IPS-15b (cell line): ENCODE measurements at regions not wholly inside any gene's neighbourhood (a gene's known extent, or its start where the extent isn't known, plus 50 kb on each side); places are given as distances from the start of the nearest gene placed in this dataset.

Experiments used
- H3K27me3 ChIP-seq: one replicate; pipeline ENCODE4 v1.6.1; 2013; ENCODE audit warnings: low read length; ENCODE audit not compliant: control insufficient read depth, insufficient read depth
- H3K36me3 ChIP-seq: one replicate; pipeline ENCODE4 v1.6.1; 2013; ENCODE audit warnings: low read length; ENCODE audit not compliant: control insufficient read depth, insufficient read depth
- H3K4me1 ChIP-seq: one replicate; pipeline ENCODE4 v1.6.1; 2013; ENCODE audit warnings: mild to moderate bottlenecking, low read length; ENCODE audit not compliant: control insufficient read depth, insufficient read depth
- H3K4me3 ChIP-seq: one replicate; pipeline ENCODE4 v1.5.1; 2013; ENCODE audit warnings: low read depth, low read length
- H3K9ac ChIP-seq: one replicate; pipeline ENCODE4 v1.6.1; 2013; ENCODE audit warnings: low read depth, mild to moderate bottlenecking, low read length
- H3K9me3 ChIP-seq: one replicate; pipeline ENCODE4 v1.6.1; 2013; ENCODE audit warnings: mild to moderate bottlenecking, low read length; ENCODE audit not compliant: control insufficient read depth, insufficient read depth

GRCh38 chr6:169838346-169839028 lies 87.1 kb downstream of the ERMARD start:
- H3K4me1 ChIP-seq, result no peaks in the 10 kb centered on the region
- H3K9me3 ChIP-seq, result no peaks in the 10 kb centered on the region
- no peak overlapping the region for H3K4me3 ChIP-seq
- H3K9ac ChIP-seq, result no peak overlapping the region
- H3K36me3 ChIP-seq, result no peaks in the 10 kb centered on the region
- no peaks in the 10 kb centered on the region for H3K27me3 ChIP-seq

GRCh38 chr6:169837529-169838250 lies 86.3 kb downstream of the ERMARD start:
- H3K9me3 ChIP-seq, result no peaks in the 10 kb centered on the region
- no peak overlapping the region for H3K4me3 ChIP-seq
- no peaks in the 10 kb centered on the region for H3K27me3 ChIP-seq
- H3K36me3 ChIP-seq, result no peaks in the 10 kb centered on the region
- H3K4me1 ChIP-seq, result no peaks in the 10 kb centered on the region
- no peak overlapping the region for H3K9ac ChIP-seq

DNA sequence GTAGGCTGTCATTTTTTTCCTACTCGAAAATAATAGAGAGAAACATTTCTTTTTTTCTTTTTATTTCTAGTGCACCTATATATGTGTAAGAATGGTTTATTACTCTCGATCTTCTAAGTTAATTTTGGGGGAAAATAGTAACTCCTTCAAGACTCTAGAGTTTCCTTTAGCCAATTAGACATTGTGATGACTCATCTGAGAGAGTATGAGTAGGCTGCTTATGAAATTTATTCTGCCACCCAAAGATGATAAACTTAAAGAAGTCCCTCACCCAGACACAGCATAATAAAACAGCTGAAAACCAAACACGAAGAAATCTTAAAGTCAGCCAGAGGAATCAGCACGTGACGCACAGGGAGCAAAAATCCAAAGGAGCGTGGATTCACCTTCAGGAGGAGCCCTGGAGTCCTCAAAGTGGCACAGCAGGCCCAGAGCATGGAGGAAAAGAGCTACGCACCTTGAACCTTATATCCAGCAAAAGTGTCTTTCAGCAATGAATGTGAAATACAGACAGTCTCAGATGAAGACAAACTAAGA lies 81.9 kb downstream of the ERMARD start:
- H3K9ac ChIP-seq, result no peak overlapping the region
- H3K36me3 ChIP-seq, result no peaks in the 10 kb centered on the region
- H3K4me1 ChIP-seq, result peaks cover 5% of the 10 kb centered on the region
- peaks cover 9% of the 10 kb centered on the region for H3K27me3 ChIP-seq
- H3K9me3 ChIP-seq, result no peaks in the 10 kb centered on the region
- H3K4me3 ChIP-seq, result no peak overlapping the region

- peaks cover 11% of the 10 kb centered on the region for H3K4me1 ChIP-seq
- no peak overlapping the region for H3K9ac ChIP-seq
- H3K9me3 ChIP-seq, result no peaks in the 10 kb centered on the region
- peaks cover 10% of the 10 kb centered on the region for H3K27me3 ChIP-seq
- H3K36me3 ChIP-seq, result no peaks in the 10 kb centered on the region
- H3K4me3 ChIP-seq, result no peak overlapping the region
These were observed 81.0 kb downstream of the ERMARD start for GRCh38 chr6:169832247-169832948.

- Histone ChIP-seq H3K9ac (no peak overlapping the region), H3K4me3 (no peak overlapping the region), H3K9me3 (no peaks in the 10 kb centered on the region), H3K27me3 (peaks cover 10% of the 10 kb centered on the region), H3K36me3 (no peaks in the 10 kb centered on the region), H3K4me1 (peaks cover 15% of the 10 kb centered on the region)
These were observed 80.2 kb downstream of the ERMARD start for GRCh38 chr6:169831450-169832246.
